ENCODE measurements at regions not wholly inside any gene's neighbourhood (a gene's known extent, or its start where the extent isn't known, plus 50 kb on each side); places are given as distances from the start of the nearest gene placed in this dataset.
"Not testable (repeated sequence)": the region's sequence is repeated elsewhere in the genome, so short reads cannot be mapped to it uniquely, and the experiment has no call there.

- Mint-ChIP-seq H3K4me3 (no peak overlapping the region), H3K27me3 (no peaks in the 10 kb centered on the region), H3K36me3 (no peaks in the 10 kb centered on the region), H3K9me3 (no peaks in the 10 kb centered on the region), H3K27ac (no peak overlapping the region), H3K4me1 (no peaks in the 10 kb centered on the region)
- no peak for DNase-seq
These were observed 184.7 kb upstream of the HSF2 start for GRCh38 chr6:122214605-122215318.

- Mint-ChIP-seq H3K4me3 (no peak overlapping the region), H3K4me1 (no peaks in the 10 kb centered on the region), H3K36me3 (no peaks in the 10 kb centered on the region), H3K9me3 (no peaks in the 10 kb centered on the region), H3K27ac (no peak overlapping the region), H3K27me3 (no peaks in the 10 kb centered on the region)
- DNase-seq: no peak
These were observed 179.2 kb upstream of the HSF2 start for GRCh38 chr6:122220254-122220653.

- H3K9me3 Mint-ChIP-seq: no peaks in the 10 kb centered on the region
- no peak for DNase-seq
- no peaks in the 10 kb centered on the region for H3K4me1 Mint-ChIP-seq
- H3K27ac Mint-ChIP-seq: no peak overlapping the region
- no peaks in the 10 kb centered on the region for H3K27me3 Mint-ChIP-seq
- H3K4me3 Mint-ChIP-seq: no peak overlapping the region
- no peaks in the 10 kb centered on the region for H3K36me3 Mint-ChIP-seq
These were observed 176.7 kb upstream of the HSF2 start for GRCh38 chr6:122222761-122223160.

- H3K36me3 Mint-ChIP-seq: no peaks in the 10 kb centered on the region
- no peaks in the 10 kb centered on the region for H3K4me1 Mint-ChIP-seq
- H3K27me3 Mint-ChIP-seq: no peaks in the 10 kb centered on the region
- H3K4me3 Mint-ChIP-seq: no peak overlapping the region
- no peaks in the 10 kb centered on the region for H3K9me3 Mint-ChIP-seq
- DNase-seq: no peak
- H3K27ac Mint-ChIP-seq: no peak overlapping the region
These were observed 176.2 kb upstream of the HSF2 start for GRCh38 chr6:122223251-122223650.

- no peak overlapping the region for H3K27ac Mint-ChIP-seq
- H3K9me3 Mint-ChIP-seq: peaks cover 8% of the 10 kb centered on the region
- no peak for DNase-seq
- no peak overlapping the region for H3K4me3 Mint-ChIP-seq
- H3K4me1 Mint-ChIP-seq: no peaks in the 10 kb centered on the region
- H3K27me3 Mint-ChIP-seq: peaks cover 4% of the 10 kb centered on the region
- no peaks in the 10 kb centered on the region for H3K36me3 Mint-ChIP-seq
These were observed 160.6 kb upstream of the HSF2 start for GRCh38 chr6:122238861-122239260.

GRCh38 chr6:122246906-122247658, 152.4 kb upstream of the HSF2 start:
- Mint-ChIP-seq H3K27me3 (no peaks in the 10 kb centered on the region), H3K4me1 (no peaks in the 10 kb centered on the region), H3K27ac (no peak overlapping the region), H3K4me3 (no peak overlapping the region), H3K36me3 (no peaks in the 10 kb centered on the region), H3K9me3 (peaks cover 13% of the 10 kb centered on the region)
- no peak for DNase-seq

GRCh38 chr6:122248001-122248669, 151.3 kb upstream of the HSF2 start:
- no peak for DNase-seq
- Mint-ChIP-seq H3K9me3 (peaks cover 10% of the 10 kb centered on the region), H3K4me3 (no peak overlapping the region), H3K36me3 (no peaks in the 10 kb centered on the region), H3K27me3 (no peaks in the 10 kb centered on the region), H3K4me1 (no peaks in the 10 kb centered on the region), H3K27ac (no peak overlapping the region)

- Mint-ChIP-seq H3K4me3 (no peak overlapping the region), H3K27me3 (no peaks in the 10 kb centered on the region), H3K4me1 (no peaks in the 10 kb centered on the region)
These were observed 150.6 kb upstream of the HSF2 start for GRCh38 chr6:122248844-122249243.

GRCh38 chr6:122258839-122259238, 140.6 kb upstream of the HSF2 start:
- H3K27ac Mint-ChIP-seq: no peak overlapping the region
- H3K4me1 Mint-ChIP-seq: no peaks in the 10 kb centered on the region
- no peak for DNase-seq
- no peaks in the 10 kb centered on the region for H3K36me3 Mint-ChIP-seq
- peaks cover 11% of the 10 kb centered on the region for H3K27me3 Mint-ChIP-seq
- H3K9me3 Mint-ChIP-seq: no peaks in the 10 kb centered on the region
- H3K4me3 Mint-ChIP-seq: no peak overlapping the region

More at GRCh38 chr6:122248844-122249243, 150.6 kb upstream of the HSF2 start:
- no peak overlapping the region for H3K27ac Mint-ChIP-seq
- DNase-seq: no peak
- peaks cover 4% of the 10 kb centered on the region for H3K9me3 Mint-ChIP-seq
- no peaks in the 10 kb centered on the region for H3K36me3 Mint-ChIP-seq

- Mint-ChIP-seq H3K4me1 (no peaks in the 10 kb centered on the region), H3K27ac (no peak overlapping the region), H3K36me3 (no peaks in the 10 kb centered on the region), H3K4me3 (no peak overlapping the region), H3K9me3 (peaks cover 1% of the 10 kb centered on the region), H3K27me3 (peaks cover 8% of the 10 kb centered on the region)
- no peak for DNase-seq
These were observed 134.9 kb upstream of the HSF2 start for GRCh38 chr6:122264557-122264956.

GRCh38 chr6:122265755-122266154, 133.7 kb upstream of the HSF2 start:
- H3K9me3 Mint-ChIP-seq: peaks cover 1% of the 10 kb centered on the region
- no peaks in the 10 kb centered on the region for H3K4me1 Mint-ChIP-seq
- H3K36me3 Mint-ChIP-seq: no peaks in the 10 kb centered on the region
- no peak for DNase-seq
- H3K27ac Mint-ChIP-seq: no peak overlapping the region
- peaks cover 5% of the 10 kb centered on the region for H3K27me3 Mint-ChIP-seq
- H3K4me3 Mint-ChIP-seq: no peak overlapping the region

- peaks cover 1% of the 10 kb centered on the region for H3K9me3 Mint-ChIP-seq
These were observed 131.1 kb upstream of the HSF2 start for GRCh38 chr6:122268394-122268793.

GRCh38 chr6:122276637-122277036, 122.8 kb upstream of the HSF2 start:
- Mint-ChIP-seq H3K36me3 (no peaks in the 10 kb centered on the region), H3K4me3 (no peak overlapping the region), H3K27ac (no peak overlapping the region), H3K27me3 (peaks cover 3% of the 10 kb centered on the region), H3K4me1 (no peaks in the 10 kb centered on the region), H3K9me3 (no peaks in the 10 kb centered on the region)
- no peak for DNase-seq

More at GRCh38 chr6:122268394-122268793, 131.1 kb upstream of the HSF2 start:
- no peak for DNase-seq
- H3K4me1 Mint-ChIP-seq: no peaks in the 10 kb centered on the region
- no peak overlapping the region for H3K27ac Mint-ChIP-seq
- H3K36me3 Mint-ChIP-seq: no peaks in the 10 kb centered on the region
- no peak overlapping the region for H3K4me3 Mint-ChIP-seq
- no peaks in the 10 kb centered on the region for H3K27me3 Mint-ChIP-seq

- H3K27me3 Mint-ChIP-seq, H3K4me1 Mint-ChIP-seq: not testable (repeated sequence)
These were observed 119.1 kb upstream of the HSF2 start for GRCh38 chr6:122280105-122281021.

GRCh38 chr6:122283884-122284283, 115.6 kb upstream of the HSF2 start:
- no peak overlapping the region for H3K27ac Mint-ChIP-seq
- peaks cover 5% of the 10 kb centered on the region for H3K27me3 Mint-ChIP-seq
- no peaks in the 10 kb centered on the region for H3K9me3 Mint-ChIP-seq
- no peaks in the 10 kb centered on the region for H3K4me1 Mint-ChIP-seq
- H3K36me3 Mint-ChIP-seq: no peaks in the 10 kb centered on the region
- DNase-seq: no peak
- H3K4me3 Mint-ChIP-seq: no peak overlapping the region

More at GRCh38 chr6:122280105-122281021, 119.1 kb upstream of the HSF2 start:
- not testable (repeated sequence) for H3K4me3 Mint-ChIP-seq, DNase-seq, H3K36me3 Mint-ChIP-seq, H3K9me3 Mint-ChIP-seq, H3K27ac Mint-ChIP-seq

Data from activated naive CD8-positive, alpha-beta T cell treated with anti-CD3 and anti-CD28 coated beads for 36 hours (primary cell).